GM21367 (cell line): ENCODE measurements at regions not wholly inside any gene's neighbourhood (a gene's known extent, or its start where the extent isn't known, plus 50 kb on each side); places are given as distances from the start of the nearest gene placed in this dataset.
A peak's percentile ranks its signal among the peaks of the same experiment; 100 is the strongest.
"Not testable (repeated sequence)": the region's sequence is repeated elsewhere in the genome, so short reads cannot be mapped to it uniquely, and the experiment has no call there.

ENCODE experiments used
- ATAC-seq: cut with Tn5 transposase; IDR thresholded peaks from one replicate; pipeline ENCODE4 v1.9.1; 2021; ENCODE audit not compliant: unreplicated experiment

DNA sequence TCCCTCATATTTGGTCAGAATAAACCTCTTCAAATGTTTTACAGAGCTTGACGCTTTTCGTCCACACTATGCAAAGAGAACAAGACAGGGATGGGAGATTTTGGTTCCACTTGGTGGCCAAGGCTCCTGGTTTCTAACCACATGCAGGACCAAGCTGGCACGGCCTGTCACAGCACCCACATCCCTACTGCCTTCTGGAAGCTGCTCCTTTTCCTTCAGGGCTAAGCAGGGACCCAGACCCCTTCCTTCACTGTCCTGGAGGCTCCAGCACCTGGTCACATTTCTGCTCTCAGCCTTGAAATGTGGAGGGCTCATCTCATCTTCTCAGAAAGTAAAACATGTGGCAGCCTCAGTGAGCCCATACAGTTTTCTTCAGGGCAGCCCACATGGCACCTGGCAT, 50.4 kb upstream of the ARHGEF7 start:
- no peak for ATAC-seq

DNA sequence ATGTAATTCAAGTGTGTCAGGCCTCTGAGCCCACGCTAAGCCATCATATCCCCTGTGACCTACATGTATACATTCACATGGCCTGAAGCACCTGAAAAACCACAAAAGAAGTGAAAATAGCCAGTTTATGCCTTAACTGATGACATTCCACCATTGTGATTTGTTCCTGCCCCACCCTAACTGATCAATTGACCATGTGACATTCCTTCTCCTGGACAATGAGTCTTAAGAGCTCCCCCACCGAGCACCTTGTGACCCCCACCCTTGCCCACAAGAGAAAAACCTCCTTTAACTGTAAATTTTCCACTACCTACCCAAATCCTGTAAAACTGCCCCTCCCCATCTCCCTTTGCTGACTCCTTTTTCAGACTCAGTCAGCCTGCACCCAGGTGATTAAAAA, 52.1 kb upstream of the ARHGEF7 start:
- no peak for ATAC-seq

DNA sequence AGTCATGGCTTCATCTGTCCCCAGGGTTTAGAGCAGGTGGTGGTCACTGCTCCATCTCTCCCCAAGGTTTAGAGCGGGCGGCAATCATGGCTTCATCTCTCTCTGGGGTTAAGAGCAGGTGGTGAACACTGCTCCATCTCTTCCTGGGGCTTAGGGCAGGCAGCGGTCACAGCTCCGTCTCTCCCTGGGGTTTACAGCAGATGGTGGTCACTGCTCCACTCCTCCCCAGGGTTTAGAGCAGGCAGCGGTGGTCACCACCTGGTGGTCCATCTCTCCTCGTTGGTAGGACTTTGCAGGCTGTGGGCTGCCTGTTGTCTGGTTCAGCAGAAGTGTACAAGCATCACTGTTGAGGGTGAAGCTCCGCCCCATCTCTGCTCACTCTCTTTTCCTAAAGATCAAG, 52.8 kb upstream of the ARHGEF7 start:
- ATAC-seq: no peak

DNA sequence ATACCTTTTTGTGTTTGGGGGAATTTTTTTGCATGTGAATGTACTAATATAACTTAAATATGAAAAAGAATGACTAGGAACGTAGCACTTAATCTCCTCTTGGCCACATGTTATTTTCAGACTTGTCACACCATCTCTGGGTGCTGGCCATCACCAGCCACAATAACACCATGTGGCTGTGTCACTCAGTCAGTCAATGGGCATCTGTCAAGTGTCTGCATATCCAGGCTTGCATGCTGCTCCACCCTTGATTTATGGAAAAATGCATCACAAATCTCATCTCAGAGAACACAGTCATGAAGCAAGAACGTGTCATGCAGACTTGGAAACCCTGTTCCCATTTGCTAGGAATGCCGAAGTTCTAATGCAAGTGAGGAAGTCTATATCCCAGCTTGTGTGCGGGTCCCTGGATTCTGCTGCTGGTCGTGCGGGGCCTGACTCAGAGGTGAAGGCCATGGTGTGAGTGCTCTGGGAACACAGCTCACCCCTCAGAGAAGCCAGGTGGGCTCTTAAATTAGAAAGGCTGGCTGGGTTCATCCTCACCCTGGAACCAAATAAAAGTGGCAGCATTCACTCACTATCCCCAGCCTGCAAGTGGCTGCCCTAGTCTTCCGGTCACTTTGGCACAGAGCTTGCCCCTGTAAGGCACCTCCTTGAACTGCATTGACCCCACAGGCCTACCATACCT, 53.6 kb upstream of the ARHGEF7 start:
- no peak for ATAC-seq

DNA sequence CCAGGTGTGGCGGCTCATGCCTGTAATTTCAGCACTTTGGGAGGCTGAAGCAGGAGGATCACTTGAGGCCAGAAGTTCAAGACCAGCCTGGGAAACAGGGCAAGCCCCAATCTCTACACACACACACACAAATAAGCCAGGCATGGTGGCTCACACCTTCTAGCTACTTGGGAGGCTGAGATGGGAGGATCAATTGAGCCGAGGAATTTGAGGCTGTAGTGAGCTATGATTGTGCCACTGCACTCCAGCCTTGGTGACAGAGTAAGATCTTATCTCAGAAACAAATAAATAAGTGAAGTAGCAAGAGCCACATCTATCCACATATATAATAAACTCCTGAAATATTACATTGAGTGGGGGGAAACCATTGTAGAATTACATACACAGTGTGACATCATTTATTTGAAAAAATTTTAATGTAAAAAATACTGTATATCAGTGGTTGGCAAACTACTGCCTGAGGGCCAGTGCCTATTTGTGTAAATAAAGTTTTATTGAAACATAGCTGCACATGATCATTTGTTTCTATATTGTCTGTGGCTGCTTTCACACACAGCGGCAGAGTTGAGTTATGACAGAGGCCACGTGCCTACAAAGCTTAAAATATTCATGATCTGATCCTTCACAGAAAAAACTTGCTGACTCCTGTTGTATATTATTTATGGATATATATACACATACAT, 54.7 kb upstream of the ARHGEF7 start:
- ATAC-seq: no peak

DNA sequence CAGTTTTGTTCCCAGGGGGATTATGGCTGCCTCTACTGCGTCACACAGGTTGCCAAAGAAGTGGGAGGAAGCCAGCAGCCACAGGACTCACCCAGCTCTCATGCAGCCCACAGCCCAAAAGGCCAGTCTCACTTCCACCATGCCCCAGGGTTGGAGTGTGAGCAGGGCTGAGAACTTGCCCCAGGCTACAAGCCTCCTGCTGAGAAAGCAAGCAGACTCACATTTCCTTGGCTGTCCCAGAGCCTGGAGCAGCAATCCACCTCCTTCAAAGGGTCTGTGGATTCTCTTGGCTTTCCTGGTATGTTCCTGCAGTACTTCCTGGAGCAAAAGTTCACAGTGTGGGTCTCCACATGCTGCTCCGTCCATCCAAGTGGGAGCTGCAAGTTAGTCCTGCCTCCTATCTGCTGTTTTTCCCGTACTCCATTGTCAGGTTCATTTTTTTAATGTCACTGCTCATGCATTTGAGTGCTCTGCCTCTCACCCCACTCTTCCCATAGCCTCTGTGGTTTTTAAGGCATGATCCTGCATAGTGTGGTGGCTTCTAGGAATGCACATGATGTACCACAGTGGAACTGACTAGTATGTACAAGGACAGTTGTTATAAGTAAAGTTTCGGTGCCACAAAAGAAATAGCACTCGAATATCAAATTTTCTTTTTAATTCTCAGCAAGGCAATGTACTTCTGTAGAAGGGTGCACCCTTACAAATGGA, 56.2 kb upstream of the ARHGEF7 start:
- no peak for ATAC-seq

DNA sequence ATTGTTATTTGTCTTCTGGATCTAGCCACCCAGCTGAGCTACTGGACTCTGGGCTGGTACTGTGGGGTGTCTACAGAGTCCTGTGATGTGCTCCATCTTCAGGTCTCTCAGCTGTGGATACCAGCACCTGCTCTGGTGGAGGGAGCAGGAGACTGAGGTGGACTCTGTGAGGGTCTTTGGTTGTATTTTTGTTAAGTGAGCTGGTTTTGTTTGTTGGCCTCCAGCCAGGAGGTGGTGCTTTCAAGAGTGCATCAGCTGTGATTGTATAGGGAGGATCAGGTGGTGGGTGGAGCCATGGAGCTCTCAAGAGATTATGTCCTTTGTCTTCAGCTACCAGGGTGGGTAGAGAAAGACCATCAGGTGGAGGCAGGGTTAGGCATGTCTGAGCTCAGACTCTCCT, 56.8 kb upstream of the ARHGEF7 start:
- ATAC-seq: not testable (repeated sequence)

DNA sequence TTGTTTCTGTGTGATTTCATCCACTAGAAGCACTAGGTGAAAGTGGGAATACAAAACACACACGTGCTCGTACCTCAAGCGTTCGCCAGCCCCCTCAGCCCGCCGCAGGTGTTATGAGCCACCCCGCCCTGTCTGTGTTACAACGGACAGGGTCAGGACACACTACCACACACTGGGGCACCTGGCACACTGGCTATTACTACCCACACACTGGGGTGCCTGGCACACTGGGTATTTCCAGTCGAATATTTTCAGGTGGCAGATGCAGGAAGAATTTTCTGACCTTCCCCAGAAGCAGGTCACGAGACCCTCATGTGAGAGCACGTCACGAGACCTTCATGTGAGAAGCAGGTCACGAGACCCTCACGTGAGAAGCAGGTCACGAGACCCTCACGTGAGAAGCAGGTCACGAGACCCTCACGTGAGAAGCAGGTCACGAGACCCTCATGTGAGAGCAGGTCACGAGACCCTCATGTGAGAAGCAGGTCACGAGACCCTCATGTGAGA, 63.3 kb upstream of the ARHGEF7 start:
- ATAC-seq: not testable (repeated sequence)

DNA sequence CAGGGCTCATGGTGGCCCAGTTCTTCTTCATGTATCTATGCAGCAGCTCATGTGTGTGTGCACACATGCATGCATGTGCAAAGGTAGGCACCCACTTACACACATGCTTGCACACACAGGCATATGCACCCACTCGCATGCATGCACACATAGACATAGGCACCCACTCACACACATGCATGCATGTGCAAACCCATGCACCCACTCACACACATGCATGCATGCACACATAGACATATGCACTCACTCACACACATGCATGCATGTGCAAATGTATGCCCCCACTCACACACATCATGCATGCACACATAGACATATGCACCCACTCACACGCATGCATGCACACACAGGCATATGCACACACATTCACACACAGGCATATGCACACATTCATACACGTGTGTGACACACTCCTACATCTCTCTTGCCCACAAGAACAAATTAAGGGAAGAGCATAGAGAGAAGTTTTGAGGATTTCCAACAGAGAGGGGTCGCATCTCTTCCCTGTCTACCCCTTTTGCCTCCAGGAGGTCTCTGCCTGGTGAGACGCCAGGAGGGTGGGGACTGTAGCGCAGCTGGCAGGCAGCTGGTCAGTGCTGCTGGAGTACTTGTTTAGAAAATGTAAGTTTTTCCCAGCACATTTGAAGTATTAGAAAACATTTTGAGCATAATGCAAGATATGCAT, 63.9 kb upstream of the ARHGEF7 start:
- no peak for ATAC-seq

DNA sequence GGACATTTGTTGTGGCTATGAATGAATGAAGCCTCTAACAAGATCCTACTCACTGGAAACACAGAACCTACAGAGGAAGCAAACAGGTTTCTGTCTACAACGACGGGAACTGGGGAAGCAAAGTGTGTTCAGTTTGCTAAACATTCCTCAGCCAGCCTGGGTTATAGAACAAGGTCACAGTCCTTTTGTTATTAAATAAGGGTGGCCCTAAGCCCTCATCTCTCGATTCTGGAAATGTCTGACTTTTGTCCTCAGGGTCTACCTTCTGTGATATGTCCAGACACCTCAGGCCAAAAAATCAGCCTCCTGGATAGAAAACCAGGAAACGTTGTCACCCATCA, 64.6 kb upstream of the ARHGEF7 start:
- ATAC-seq: no peak

DNA sequence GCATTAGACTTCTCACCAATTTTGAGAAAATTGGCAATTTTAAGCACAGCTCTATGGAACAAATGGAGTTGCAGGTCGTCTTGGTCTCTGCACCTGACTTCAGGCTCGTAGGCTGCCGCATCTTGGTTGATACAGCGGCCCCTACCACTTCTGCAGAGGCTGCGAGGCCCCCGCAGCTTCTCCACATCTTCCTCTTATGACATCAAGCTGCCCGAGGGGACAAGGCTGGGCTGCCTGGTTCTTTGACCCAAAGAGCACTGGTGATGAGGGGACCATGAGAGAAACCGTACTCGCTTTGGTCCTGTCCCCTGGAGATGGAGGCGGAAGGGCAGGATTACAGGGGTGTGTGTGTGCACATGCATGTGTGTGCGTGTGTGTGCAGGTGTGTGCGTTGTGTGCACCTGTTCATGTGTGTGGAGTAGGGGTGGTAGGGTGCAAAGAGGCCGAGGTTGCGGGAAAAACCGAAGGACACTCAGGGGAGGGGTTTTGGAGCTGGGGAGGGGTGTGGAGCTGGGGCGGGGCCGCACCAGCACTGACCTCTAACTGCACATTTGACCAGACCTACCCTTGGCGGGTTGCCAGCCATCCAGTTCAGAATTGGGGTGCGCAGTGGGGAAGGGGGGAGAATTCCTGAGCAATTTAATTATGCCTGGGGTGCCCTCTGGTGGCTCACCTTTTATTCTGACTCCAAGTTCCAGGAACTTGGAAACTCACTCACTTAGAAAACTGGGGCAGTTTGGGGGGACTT, 65.1 kb upstream of the ARHGEF7 start:
- ATAC-seq: no peak

DNA sequence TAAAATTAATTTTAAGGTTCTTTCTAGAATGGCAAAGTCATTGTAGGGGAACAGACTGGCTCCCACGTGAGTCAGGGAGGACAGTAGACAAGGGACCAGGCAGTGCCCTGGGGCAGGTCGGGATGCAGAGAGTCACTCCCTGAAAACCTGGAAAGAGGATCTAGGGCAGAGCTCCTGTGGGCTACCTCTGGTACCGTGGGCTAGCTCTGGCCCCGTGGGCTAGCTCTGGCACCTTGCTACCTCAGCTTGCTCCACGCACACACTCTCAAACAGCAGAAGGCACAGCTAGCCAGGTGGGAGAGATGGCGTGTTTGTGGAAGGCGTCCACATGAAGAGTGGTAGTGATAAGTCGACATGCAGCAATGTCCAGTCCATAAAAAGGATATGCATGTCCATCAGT, 66.7 kb upstream of the ARHGEF7 start:
- no peak for ATAC-seq

DNA sequence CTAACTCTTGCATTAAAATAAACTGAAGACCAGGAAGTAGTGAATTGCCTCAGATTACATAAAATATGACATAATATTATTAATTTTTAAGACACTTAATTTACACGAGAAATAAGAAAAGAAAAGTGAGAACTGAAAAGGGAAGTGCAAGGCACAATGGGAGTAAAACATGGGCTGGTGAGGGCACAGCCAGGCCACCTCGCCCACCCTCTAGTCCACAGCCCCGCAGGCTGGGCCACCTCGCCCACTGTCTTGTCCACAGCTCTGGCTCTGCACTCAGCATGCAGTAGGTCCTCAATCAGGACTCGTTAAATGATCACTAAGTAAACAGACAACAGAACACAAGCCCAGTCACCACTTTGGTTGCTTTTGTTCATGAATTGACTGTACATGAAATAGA, 67.8 kb upstream of the ARHGEF7 start:
- no peak for ATAC-seq

DNA sequence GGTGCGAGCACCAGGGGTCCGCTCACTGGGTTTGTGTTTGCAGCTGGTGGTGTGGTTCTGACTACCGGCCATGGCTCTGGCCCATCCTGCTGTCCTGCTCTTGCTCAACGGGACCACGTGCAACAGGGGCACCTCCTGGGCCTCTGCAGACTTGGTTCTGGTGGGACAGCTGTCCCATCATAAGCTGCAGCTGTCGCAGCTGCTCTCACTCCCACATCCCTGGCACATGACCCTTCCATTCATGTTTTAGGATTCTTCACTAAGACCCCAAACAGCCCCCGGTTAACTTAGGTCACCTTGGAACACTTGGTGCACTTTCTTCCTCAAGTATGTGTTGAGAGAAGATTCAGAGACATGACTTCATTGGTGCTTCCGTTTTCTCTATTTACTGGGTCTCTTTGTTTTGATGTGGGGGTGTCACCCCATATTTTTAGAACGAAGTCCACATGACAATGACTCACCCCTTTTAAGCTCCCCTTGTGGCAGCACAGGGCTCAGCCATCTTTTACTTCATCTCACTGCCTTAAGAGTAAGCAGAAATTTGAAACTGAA, 68.4 kb upstream of the ARHGEF7 start:
- ATAC-seq: peak; percentile 54

DNA sequence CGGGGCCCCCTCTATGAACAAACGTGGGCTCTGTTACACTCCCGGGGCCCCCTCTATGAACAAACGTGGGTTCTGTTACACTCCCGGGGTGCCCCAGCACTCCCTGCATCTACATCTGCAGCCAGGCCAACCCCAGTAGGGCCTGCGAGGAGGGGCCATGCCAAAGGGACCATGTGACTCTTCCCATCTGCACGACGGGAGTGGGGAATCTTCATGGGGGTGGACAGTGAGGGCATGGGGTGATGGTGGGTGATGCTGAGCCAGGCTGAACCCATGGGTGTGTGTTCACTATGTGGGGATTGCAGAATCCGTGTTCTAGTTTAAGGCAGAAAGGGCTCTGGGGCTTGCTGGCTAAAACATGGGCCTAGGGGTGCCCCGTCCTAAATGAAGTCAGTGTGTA, 69.9 kb upstream of the ARHGEF7 start:
- no peak for ATAC-seq

DNA sequence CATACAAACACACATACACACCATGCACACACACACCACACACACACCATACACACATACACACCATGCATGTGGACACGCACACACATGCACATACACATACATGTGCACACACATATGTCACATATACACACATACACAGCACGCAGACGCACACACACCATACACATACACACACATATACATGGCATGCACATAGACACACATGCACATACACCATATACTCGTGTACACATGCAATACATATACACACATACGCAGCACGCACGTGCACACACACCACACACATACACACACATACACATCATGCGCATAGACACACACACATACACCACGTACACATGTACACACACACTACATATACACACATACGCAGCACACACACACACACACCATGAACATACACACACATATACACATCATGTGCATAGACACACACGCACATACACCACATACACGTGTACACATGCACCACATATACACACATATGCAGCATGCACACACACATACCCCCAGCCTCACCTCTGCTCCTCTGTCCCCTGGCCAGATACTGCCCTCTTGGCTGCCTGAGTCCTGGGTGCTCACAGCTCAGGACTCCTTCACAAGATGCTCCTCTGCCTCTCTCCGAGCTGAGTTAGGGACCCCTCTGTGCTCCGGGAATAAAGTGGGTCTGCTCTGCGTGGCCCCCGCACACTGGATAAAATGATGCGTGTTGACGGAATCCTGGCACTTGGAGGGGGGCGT, 70.9 kb upstream of the ARHGEF7 start:
- no peak for ATAC-seq

DNA sequence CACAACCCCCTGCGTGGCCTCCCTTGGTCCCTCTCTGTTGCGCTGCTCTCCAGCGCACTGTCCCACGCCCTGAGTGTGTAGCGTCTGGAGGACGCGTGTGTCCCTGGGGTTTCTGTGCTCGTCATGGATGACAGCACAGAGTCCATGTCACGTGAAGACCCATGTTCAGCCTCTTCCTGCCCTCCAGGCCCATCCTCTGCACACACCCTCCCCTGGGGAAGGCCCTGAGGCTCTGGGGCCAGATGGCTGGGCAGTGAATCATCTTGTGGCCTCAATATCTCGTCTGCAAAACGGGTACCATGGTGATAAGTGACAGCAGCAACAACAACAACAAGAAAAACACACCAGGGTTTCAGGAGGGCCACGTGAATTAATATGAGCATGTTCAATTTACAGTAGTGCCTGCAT, 71.5 kb upstream of the ARHGEF7 start:
- ATAC-seq: no peak

DNA sequence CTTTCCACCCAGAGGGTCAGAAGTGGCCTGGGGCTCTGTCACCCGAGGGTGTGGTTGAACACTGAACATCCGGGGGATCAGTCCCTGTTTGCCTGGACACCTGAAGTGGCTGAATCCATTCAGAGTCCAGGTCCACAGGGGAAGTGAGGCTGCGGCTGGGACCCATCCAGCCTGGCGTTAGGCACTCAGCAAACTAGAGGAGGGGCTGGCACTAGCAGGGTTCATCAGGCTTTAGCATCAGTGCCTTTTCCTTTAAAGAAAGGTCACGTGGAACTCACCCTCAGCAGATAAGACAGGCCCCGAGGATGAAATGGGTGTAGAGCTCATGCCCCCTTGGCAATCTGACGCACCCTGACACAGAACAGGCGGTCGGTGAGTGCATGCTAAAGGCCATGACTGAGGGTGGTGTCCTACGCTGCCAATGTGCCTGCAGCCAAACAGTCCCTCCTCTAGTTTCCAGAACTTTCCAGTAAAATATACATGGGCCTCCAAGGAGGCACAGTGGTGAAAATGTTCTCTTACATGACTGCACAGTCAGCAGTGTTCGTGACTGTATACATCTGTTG, 72.4 kb upstream of the ARHGEF7 start:
- no peak for ATAC-seq

DNA sequence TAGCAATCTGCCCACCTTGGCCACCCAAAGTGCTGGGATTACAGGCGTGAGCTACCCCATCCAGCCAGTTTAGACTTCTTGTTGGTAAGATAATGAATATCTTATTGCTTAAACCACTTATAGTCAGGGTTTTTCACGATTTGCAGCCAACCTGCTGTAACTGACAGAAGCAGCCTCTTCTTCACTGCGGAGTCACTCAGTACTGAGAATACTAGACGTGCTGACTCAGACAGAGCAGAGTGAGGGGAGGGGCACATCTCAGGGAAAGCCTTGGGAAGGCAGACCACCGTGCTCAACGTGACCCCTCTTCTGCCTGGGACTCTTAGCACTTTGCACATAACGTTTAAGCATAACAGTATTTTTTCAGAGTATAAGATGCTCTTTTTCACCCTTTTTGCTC, 74.3 kb upstream of the ARHGEF7 start:
- ATAC-seq: no peak

DNA sequence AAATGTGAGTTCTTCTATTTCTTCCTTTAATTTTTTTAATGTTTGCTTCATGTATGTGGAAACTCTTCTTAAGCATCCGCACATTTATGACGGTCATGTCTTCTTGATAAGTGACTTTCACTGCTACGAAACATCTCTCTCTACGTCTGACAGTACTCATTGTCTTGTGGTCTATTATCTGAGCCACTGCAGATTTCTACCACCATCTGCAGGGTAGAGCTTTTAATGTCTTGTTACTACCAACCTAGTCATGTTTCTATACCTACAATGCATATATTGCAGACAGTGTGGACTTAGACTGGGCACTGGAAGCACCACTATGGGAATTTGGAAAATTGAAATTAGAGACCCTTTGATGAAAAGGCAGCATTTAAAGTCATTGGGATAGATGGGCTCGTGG, 75.4 kb upstream of the ARHGEF7 start:
- no peak for ATAC-seq
